ENCODE measurements at regions not wholly inside any gene's neighbourhood (a gene's known extent, or its start where the extent isn't known, plus 50 kb on each side); places are given as distances from the start of the nearest gene placed in this dataset.
"Not testable (repeated sequence)": the region's sequence is repeated elsewhere in the genome, so short reads cannot be mapped to it uniquely, and the experiment has no call there.

DNA sequence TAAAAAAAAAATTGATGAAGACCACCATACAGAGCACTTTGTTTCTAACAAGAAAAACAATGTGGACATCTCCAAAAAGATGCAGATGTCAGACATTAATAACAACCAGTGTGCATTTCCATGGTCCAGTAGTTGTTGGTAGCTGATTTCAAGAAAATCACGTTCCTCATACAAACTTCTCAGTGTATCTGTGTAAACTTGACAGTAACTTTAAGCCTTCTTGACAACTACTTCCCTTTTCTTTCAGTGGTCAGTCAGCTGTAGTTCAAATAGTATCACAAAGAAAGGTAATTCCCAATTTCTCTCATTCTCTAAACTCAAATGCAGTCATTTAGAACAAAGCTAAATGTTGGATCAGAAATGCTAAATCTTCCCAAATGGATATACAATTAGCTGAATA is 879.9 kb downstream of the AMY1C start:
- TF ChIP-seq, protein P1, sequence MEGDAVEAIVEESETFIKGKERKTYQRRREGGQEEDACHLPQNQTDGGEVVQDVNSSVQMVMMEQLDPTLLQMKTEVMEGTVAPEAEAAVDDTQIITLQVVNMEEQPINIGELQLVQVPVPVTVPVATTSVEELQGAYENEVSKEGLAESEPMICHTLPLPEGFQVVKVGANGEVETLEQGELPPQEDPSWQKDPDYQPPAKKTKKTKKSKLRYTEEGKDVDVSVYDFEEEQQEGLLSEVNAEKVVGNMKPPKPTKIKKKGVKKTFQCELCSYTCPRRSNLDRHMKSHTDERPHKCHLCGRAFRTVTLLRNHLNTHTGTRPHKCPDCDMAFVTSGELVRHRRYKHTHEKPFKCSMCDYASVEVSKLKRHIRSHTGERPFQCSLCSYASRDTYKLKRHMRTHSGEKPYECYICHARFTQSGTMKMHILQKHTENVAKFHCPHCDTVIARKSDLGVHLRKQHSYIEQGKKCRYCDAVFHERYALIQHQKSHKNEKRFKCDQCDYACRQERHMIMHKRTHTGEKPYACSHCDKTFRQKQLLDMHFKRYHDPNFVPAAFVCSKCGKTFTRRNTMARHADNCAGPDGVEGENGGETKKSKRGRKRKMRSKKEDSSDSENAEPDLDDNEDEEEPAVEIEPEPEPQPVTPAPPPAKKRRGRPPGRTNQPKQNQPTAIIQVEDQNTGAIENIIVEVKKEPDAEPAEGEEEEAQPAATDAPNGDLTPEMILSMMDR (IDR thresholded peaks at IDR 0.05; ENCODE audit: extremely low read depth, insufficient read depth, missing control alignments), result no peak
- no peak for DNase-seq (ENCODE audit: low spot score)
- in situ Hi-C loops (cut with MboI; ENCODE audit: low pct_unique_long_range_greater_than_20kb, low sequenced_read_pairs, unreplicated experiment), result no loop called here

DNA sequence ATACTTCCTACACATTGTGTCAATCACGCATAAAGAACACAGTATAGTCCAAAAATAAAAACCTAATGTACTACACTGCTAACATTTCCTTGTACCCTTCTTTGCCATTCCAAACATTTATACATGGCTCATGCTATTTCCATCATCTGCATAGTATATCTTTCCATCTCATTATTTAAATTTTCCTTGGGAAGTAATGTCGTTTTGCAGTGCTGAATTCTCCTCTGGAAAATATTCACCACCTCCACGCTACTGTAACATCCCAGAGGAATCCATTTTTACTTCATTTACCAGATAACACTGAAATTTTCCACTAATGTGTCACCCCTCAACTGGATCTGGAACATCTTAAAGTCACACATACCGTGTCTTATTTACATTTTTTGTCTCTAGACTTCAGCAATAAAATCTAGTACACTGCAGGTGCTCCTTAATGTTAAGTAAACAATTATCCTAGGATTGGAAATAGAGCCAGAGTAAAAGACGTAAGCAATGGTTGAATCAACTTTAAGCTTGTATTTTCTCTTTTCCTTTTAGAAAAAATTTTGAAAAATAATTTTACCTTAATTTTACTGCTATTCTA is 881.0 kb downstream of the AMY1C start:
- in situ Hi-C loops (cut with MboI; ENCODE audit: low pct_unique_long_range_greater_than_20kb, low sequenced_read_pairs, unreplicated experiment), result no loop called here
- no peak for DNase-seq (ENCODE audit: low spot score)
- TF ChIP-seq, protein P1 (IDR thresholded peaks at IDR 0.05; ENCODE audit: extremely low read depth, insufficient read depth, missing control alignments), result no peak

DNA sequence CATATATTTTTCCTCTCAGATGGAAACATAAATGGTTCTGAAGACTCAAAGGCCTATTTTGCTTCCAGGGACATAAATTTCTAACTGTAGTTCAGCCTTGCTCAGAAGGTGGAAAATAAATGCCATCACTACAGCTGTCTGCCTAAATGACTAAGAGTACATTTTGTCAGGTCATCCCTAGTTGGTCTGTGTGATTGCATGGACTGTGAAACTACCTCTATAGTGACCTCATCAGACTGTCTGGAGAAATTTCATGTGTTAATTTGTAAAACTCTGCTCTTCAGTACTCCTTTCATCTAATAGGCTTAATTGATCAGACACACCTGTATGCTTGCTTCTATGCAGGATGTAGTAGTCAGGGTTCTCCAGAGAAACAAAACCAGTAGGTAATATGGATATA is 886.9 kb downstream of the AMY1C start:
- peak; percentile 21 for DNase-seq (ENCODE audit: low spot score)
- TF ChIP-seq, protein P1 (IDR thresholded peaks at IDR 0.05; ENCODE audit: extremely low read depth, insufficient read depth, missing control alignments), result peak; percentile 26
- in situ Hi-C loops (cut with MboI; ENCODE audit: low pct_unique_long_range_greater_than_20kb, low sequenced_read_pairs, unreplicated experiment), result no loop called here

DNA sequence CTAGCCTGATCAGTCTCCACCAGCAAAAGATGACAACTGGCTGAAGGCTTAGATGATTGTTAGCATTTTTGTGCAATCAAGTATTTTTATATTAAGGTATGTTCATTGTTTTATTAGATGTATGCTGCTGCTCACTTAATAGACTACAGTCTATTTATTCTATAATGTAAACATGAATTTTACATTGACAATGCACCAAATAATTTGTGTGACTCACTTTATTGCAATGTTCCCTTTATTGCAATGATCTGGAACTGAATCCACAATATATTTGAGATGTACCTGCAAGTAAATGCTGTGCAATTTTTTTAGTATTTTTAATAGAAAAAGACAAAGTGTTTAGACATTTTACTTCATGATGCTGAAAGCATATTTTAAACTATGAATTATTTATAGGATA is 896.5 kb downstream of the AMY1C start:
- in situ Hi-C loops (cut with MboI; ENCODE audit: low pct_unique_long_range_greater_than_20kb, low sequenced_read_pairs, unreplicated experiment), result no loop called here
- TF ChIP-seq, protein P1 (IDR thresholded peaks at IDR 0.05; ENCODE audit: extremely low read depth, insufficient read depth, missing control alignments), result no peak

DNA sequence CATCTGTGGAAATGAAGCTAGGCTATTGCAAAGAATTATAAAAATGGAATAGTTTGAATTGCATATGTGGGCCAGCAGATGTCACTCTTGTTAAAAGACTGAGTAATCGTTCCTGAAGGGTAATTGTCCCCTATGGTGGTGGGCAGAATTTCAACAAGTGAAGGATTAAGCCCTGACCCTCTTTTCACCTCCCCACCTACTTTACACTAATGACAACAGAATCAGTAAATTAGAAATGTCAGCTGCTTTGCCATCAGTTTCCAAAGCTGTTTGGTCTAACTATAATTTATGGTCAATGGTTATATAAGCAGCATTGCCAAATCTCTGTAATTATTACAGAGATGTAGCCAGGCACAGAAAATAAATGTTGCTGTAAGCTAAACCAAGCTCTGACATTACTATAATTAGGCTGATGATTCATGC is 898.6 kb downstream of the AMY1C start:
- TF ChIP-seq, protein P1 (IDR thresholded peaks at IDR 0.05; ENCODE audit: extremely low read depth, insufficient read depth, missing control alignments), result peak; percentile 63
- DNase-seq (ENCODE audit: low spot score), result peak; percentile 38
- in situ Hi-C loops (cut with MboI; ENCODE audit: low pct_unique_long_range_greater_than_20kb, low sequenced_read_pairs, unreplicated experiment), result no loop called here

More for the DNA sequence above, 896.5 kb downstream of the AMY1C start:
- DNase-seq (ENCODE audit: low spot score), result no peak

DNA sequence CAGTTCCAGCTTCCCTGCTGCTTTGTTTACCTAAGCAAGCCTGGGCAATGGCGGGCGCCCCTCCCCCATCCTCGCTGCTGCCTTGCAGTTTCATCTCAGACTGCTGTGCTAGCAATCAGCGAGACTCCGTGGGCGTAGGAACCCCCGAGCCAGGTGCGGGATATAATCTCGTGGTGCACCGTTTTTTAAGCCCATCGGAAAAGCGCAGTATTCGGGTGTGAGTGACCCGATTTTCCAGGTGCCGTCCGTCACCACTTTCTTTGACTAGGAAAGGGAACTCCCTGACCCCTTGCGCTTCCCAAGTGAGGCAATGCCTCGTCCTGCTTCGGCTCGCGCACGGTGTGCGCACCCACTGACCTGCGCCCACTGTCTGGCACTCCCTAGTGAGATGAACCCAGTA is 914.7 kb downstream of the AMY1C start:
- DNase-seq (ENCODE audit: low spot score); in situ Hi-C loops (cut with MboI; ENCODE audit: low pct_unique_long_range_greater_than_20kb, low sequenced_read_pairs, unreplicated experiment): not testable (repeated sequence)

DNA sequence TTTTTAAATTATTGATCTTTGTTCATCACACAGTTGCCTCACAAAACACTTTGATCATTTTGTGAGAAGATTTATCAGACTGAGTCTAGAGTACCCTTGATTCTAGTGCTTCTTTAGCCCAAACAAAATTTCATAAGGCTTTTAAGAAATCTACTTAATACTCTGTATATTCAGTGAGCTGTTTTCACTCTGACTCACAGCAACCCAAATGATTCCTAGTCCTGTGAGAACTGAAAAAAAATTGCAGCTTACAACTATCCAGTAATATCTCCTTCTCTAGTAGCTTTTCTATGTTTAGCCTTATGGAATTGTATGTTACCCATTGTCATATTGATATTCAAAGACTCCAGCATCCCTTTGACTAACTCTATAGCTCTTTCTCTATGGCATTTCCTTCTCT is 915.6 kb downstream of the AMY1C start:
- DNase-seq (ENCODE audit: low spot score), result no peak
- TF ChIP-seq, protein P1 (IDR thresholded peaks at IDR 0.05; ENCODE audit: extremely low read depth, insufficient read depth, missing control alignments), result no peak
- in situ Hi-C loops (cut with MboI; ENCODE audit: low pct_unique_long_range_greater_than_20kb, low sequenced_read_pairs, unreplicated experiment), result no loop called here

Measured in GM13977 (cell line).